GM12865 (cell line): ENCODE measurements at regions not wholly inside any gene's neighbourhood (a gene's known extent, or its start where the extent isn't known, plus 50 kb on each side); places are given as distances from the start of the nearest gene placed in this dataset.

Source experiments
- DNase-seq: peaks from one replicate; pipeline ENCODE4 v3.0.0; 2010; ENCODE audit warnings: low read depth
- H3K4me3 ChIP-seq: 2 replicates; pipeline ENCODE4 v1.5.1; 2011; ENCODE audit warnings: mild to moderate bottlenecking, low read depth, low read length, control low read depth
- CTCF ChIP-seq: IDR thresholded peaks from 2 replicates; pipeline ENCODE4 v1.5.1; 2011; ENCODE audit warnings: low read length, control low read depth, low read depth, inconsistent platforms; ENCODE audit not compliant: insufficient read depth; ENCODE audit errors: missing control alignments

GRCh38 chr6:85797993-85798392 is 155.3 kb upstream of the SYNCRIP start:
- no peak for TF ChIP-seq CTCF
- DNase-seq: no peak
- no peak overlapping the region for H3K4me3 ChIP-seq

- no peak for TF ChIP-seq CTCF
- no peak for DNase-seq
Measured at GRCh38 chr6:85795945-85796344, 153.3 kb upstream of the SYNCRIP start.

GRCh38 chr6:85792254-85792653 is 149.6 kb upstream of the SYNCRIP start:
- no peak for TF ChIP-seq CTCF
- no peak overlapping the region for H3K4me3 ChIP-seq
- DNase-seq: no peak

More at GRCh38 chr6:85795945-85796344, 153.3 kb upstream of the SYNCRIP start:
- H3K4me3 ChIP-seq: no peak overlapping the region

GRCh38 chr6:85775883-85776282 is 133.2 kb upstream of the SYNCRIP start:
- no peak for DNase-seq
- H3K4me3 ChIP-seq: no peak overlapping the region
- no peak for TF ChIP-seq CTCF

- no peak for TF ChIP-seq CTCF
- no peak for DNase-seq
- H3K4me3 ChIP-seq: no peak overlapping the region
Measured at GRCh38 chr6:85772641-85773040, 130.0 kb upstream of the SYNCRIP start.

- DNase-seq: no peak
Measured at GRCh38 chr6:85771925-85772430, 129.3 kb upstream of the SYNCRIP start.

More at GRCh38 chr6:85771925-85772430, 129.3 kb upstream of the SYNCRIP start:
- TF ChIP-seq CTCF: no peak
- H3K4me3 ChIP-seq: no peak overlapping the region
